ENCODE measurements at regions not wholly inside any gene's neighbourhood (a gene's known extent, or its start where the extent isn't known, plus 50 kb on each side); places are given as distances from the start of the nearest gene placed in this dataset.

- no peak for TF ChIP-seq EP300 (IDR thresholded peaks at IDR 0.05; ENCODE audit: borderline replicate concordance in 1 of 2, control insufficient read depth in 1 of 2, low read depth in 2 of 2, low read length in 2 of 2)
- TF ChIP-seq CTCF (IDR thresholded peaks at IDR 0.05 in 2 of 3, conservative IDR thresholded peaks at IDR 0.05 in 1 of 3; ENCODE audit: control insufficient read depth in 2 of 3, extremely low read depth in 1 of 3, insufficient read depth in 1 of 3, low read depth in 3 of 3, low read length in 3 of 3): no peak
These were observed 108.0 kb upstream of the TNP1 start for GRCh38 chr2:216967889-216968288.

Measured in GM12878 (cell line).